ENCODE measurements at regions not wholly inside any gene's neighbourhood (a gene's known extent, or its start where the extent isn't known, plus 50 kb on each side); places are given as distances from the start of the nearest gene placed in this dataset.

- Histone ChIP-seq H3K9ac (ENCODE audit: low read length) (no peak overlapping the region), H3K4me1 (ENCODE audit: control insufficient read depth, insufficient read depth, low read length) (no peaks in the 10 kb centered on the region), H3K27ac (ENCODE audit: low read depth, low read length) (no peak overlapping the region), H3K27me3 (ENCODE audit: control insufficient read depth, insufficient read depth, low read length) (no peaks in the 10 kb centered on the region), H3K36me3 (ENCODE audit: control insufficient read depth, insufficient read depth, low read length) (no peaks in the 10 kb centered on the region), H3K4me3 (ENCODE audit: low read length) (no peak overlapping the region)
Observed at GRCh38 chr5:145484158-145484557, 351.0 kb downstream of the PRELID2 start.

DNA sequence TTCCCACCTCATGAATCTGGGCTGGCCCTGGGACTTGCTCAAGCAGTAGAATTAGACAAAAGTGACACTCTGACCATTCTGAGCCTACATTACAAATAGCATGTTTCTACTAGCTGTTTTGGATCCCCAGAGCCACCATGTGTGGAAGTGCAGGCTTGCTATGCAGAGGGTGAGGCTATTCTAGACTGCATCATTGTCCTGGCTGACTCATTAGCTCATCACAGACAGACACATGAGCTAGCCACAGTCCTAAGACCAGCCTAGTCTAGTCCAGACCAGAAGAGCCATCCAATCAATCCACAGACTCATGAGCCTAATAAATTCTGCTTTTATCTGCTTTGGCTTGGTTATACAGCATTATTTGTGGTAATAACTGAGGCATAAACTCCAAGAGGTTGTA is 351.9 kb downstream of the PRELID2 start:
- Histone ChIP-seq H3K27ac (ENCODE audit: low read depth, low read length) (no peak overlapping the region), H3K9ac (ENCODE audit: low read length) (no peak overlapping the region), H3K4me1 (ENCODE audit: control insufficient read depth, insufficient read depth, low read length) (no peaks in the 10 kb centered on the region), H3K4me3 (ENCODE audit: low read length) (no peak overlapping the region), H3K36me3 (ENCODE audit: control insufficient read depth, insufficient read depth, low read length) (no peaks in the 10 kb centered on the region), H3K27me3 (ENCODE audit: control insufficient read depth, insufficient read depth, low read length) (no peaks in the 10 kb centered on the region)

DNA sequence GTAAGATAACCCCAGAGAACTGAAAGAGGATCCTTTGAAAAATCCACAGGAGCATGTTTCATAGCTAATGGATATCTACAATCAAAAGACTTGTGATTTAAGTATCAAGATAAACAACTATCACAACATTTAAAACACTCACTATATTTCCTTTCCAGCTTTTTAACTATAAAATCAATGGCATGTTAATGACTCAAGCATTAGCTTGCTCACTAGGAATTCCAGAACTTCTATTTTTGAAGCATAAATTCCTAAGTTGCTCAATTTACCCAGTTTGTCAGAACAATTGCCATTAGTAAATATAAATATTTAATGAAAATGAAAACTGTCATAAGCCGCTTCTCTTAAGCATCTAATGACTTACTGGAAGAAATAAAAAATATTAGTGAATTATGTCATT is 355.3 kb downstream of the PRELID2 start:
- Histone ChIP-seq H3K9ac (ENCODE audit: low read length) (no peak overlapping the region), H3K27ac (ENCODE audit: low read depth, low read length) (no peak overlapping the region), H3K4me1 (ENCODE audit: control insufficient read depth, insufficient read depth, low read length) (no peaks in the 10 kb centered on the region), H3K4me3 (ENCODE audit: low read length) (no peak overlapping the region), H3K27me3 (ENCODE audit: control insufficient read depth, insufficient read depth, low read length) (no peaks in the 10 kb centered on the region), H3K36me3 (ENCODE audit: control insufficient read depth, insufficient read depth, low read length) (no peaks in the 10 kb centered on the region)

- H3K36me3 ChIP-seq (ENCODE audit: control insufficient read depth, insufficient read depth, low read length): no peaks in the 10 kb centered on the region
- H3K4me3 ChIP-seq (ENCODE audit: low read length): no peak overlapping the region
- no peak overlapping the region for H3K9ac ChIP-seq (ENCODE audit: low read length)
- H3K4me1 ChIP-seq (ENCODE audit: control insufficient read depth, insufficient read depth, low read length): no peaks in the 10 kb centered on the region
- no peak overlapping the region for H3K27ac ChIP-seq (ENCODE audit: low read depth, low read length)
- H3K27me3 ChIP-seq (ENCODE audit: control insufficient read depth, insufficient read depth, low read length): no peaks in the 10 kb centered on the region
Observed at GRCh38 chr5:145479271-145479670, 355.9 kb downstream of the PRELID2 start.

- Histone ChIP-seq H3K27me3 (ENCODE audit: control insufficient read depth, insufficient read depth, low read length) (no peaks in the 10 kb centered on the region), H3K4me1 (ENCODE audit: control insufficient read depth, insufficient read depth, low read length) (no peaks in the 10 kb centered on the region), H3K36me3 (ENCODE audit: control insufficient read depth, insufficient read depth, low read length) (no peaks in the 10 kb centered on the region), H3K9ac (ENCODE audit: low read length) (no peak overlapping the region), H3K27ac (ENCODE audit: low read depth, low read length) (no peak overlapping the region), H3K4me3 (ENCODE audit: low read length) (no peak overlapping the region)
Observed at GRCh38 chr5:145478651-145479050, 356.5 kb downstream of the PRELID2 start.

DNA sequence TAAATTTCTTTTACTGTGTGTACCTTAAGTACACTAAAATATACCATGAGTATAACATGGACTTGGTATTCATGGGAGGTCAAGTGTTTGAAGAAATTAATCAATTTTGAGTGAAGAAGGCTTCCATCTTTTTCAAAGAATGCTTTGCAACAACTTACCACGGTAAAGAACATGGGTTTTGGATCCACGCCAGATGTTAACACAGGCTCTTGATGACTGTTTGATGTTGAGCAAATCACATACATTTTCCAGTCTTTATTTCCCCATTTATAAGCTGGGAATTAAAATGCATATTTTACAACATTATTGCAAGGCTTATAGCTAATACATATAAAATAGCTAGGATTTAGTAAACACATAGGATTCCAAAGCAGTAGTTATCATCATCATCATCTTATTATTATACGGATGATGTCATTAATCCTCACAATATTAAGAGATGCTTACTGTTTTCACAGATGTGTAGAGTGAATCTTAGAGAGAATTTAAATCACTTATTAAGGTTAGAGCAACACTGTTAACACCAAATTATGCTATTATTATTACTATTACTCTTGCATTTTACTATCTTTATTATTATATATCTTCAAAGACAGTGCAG is 362.0 kb downstream of the PRELID2 start:
- no peaks in the 10 kb centered on the region for H3K4me1 ChIP-seq (ENCODE audit: control insufficient read depth, insufficient read depth, low read length)
- H3K4me3 ChIP-seq (ENCODE audit: low read length): no peak overlapping the region
- no peak overlapping the region for H3K9ac ChIP-seq (ENCODE audit: low read length)
- H3K27ac ChIP-seq (ENCODE audit: low read depth, low read length): no peak overlapping the region
- H3K27me3 ChIP-seq (ENCODE audit: control insufficient read depth, insufficient read depth, low read length): no peaks in the 10 kb centered on the region
- H3K36me3 ChIP-seq (ENCODE audit: control insufficient read depth, insufficient read depth, low read length): no peaks in the 10 kb centered on the region

GRCh38 chr5:145471831-145472612 is 363.1 kb downstream of the PRELID2 start:
- Histone ChIP-seq H3K4me1 (ENCODE audit: control insufficient read depth, insufficient read depth, low read length) (no peaks in the 10 kb centered on the region), H3K36me3 (ENCODE audit: control insufficient read depth, insufficient read depth, low read length) (no peaks in the 10 kb centered on the region), H3K27ac (ENCODE audit: low read depth, low read length) (no peak overlapping the region), H3K4me3 (ENCODE audit: low read length) (no peak overlapping the region), H3K9ac (ENCODE audit: low read length) (no peak overlapping the region), H3K27me3 (ENCODE audit: control insufficient read depth, insufficient read depth, low read length) (no peaks in the 10 kb centered on the region)

GRCh38 chr5:145471026-145471425 is 364.1 kb downstream of the PRELID2 start:
- Histone ChIP-seq H3K4me3 (ENCODE audit: low read length) (no peak overlapping the region), H3K27me3 (ENCODE audit: control insufficient read depth, insufficient read depth, low read length) (no peaks in the 10 kb centered on the region), H3K36me3 (ENCODE audit: control insufficient read depth, insufficient read depth, low read length) (no peaks in the 10 kb centered on the region), H3K27ac (ENCODE audit: low read depth, low read length) (no peak overlapping the region), H3K9ac (ENCODE audit: low read length) (no peak overlapping the region), H3K4me1 (ENCODE audit: control insufficient read depth, insufficient read depth, low read length) (no peaks in the 10 kb centered on the region)

DNA sequence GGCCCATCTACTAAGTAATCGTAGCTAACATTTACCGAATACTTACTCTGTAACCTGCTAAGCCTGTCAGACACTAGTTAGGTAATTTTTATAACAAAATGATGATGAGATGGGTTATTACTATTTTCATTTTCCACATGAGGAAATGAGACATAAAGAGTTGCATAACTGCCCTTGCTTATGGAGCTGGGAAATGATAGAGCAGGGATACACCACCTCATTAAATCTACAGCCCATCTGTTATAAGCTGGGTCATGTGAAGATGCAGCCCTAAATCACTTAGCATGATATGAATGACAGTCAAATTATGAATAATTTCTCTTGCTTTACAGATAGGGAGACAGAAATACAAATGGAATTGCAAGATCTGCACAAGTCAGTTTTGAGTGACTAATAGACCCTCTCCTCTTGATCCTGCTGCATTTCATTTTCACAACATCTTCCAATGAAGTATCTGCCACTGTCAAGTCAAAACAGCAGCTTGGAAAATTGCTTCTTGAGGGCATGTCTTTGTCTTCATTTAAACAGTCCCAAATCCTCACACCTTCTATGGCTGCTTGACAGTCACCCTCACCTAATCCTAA is 364.7 kb downstream of the PRELID2 start:
- Histone ChIP-seq H3K4me3 (ENCODE audit: low read length) (no peak overlapping the region), H3K36me3 (ENCODE audit: control insufficient read depth, insufficient read depth, low read length) (no peaks in the 10 kb centered on the region), H3K27ac (ENCODE audit: low read depth, low read length) (no peak overlapping the region), H3K9ac (ENCODE audit: low read length) (no peak overlapping the region), H3K27me3 (ENCODE audit: control insufficient read depth, insufficient read depth, low read length) (no peaks in the 10 kb centered on the region), H3K4me1 (ENCODE audit: control insufficient read depth, insufficient read depth, low read length) (no peaks in the 10 kb centered on the region)

- H3K4me3 ChIP-seq (ENCODE audit: low read length): no peak overlapping the region
- H3K4me1 ChIP-seq (ENCODE audit: control insufficient read depth, insufficient read depth, low read length): no peaks in the 10 kb centered on the region
- H3K27ac ChIP-seq (ENCODE audit: low read depth, low read length): no peak overlapping the region
- no peak overlapping the region for H3K9ac ChIP-seq (ENCODE audit: low read length)
- H3K27me3 ChIP-seq (ENCODE audit: control insufficient read depth, insufficient read depth, low read length): no peaks in the 10 kb centered on the region
- H3K36me3 ChIP-seq (ENCODE audit: control insufficient read depth, insufficient read depth, low read length): no peaks in the 10 kb centered on the region
Observed at GRCh38 chr5:145467446-145467845, 367.7 kb downstream of the PRELID2 start.

- H3K27me3 ChIP-seq (ENCODE audit: control insufficient read depth, insufficient read depth, low read length): no peaks in the 10 kb centered on the region
- no peaks in the 10 kb centered on the region for H3K36me3 ChIP-seq (ENCODE audit: control insufficient read depth, insufficient read depth, low read length)
- H3K27ac ChIP-seq (ENCODE audit: low read depth, low read length): no peak overlapping the region
- H3K9ac ChIP-seq (ENCODE audit: low read length): no peak overlapping the region
- H3K4me1 ChIP-seq (ENCODE audit: control insufficient read depth, insufficient read depth, low read length): no peaks in the 10 kb centered on the region
- no peak overlapping the region for H3K4me3 ChIP-seq (ENCODE audit: low read length)
Observed at GRCh38 chr5:145466533-145466932, 368.6 kb downstream of the PRELID2 start.

DNA sequence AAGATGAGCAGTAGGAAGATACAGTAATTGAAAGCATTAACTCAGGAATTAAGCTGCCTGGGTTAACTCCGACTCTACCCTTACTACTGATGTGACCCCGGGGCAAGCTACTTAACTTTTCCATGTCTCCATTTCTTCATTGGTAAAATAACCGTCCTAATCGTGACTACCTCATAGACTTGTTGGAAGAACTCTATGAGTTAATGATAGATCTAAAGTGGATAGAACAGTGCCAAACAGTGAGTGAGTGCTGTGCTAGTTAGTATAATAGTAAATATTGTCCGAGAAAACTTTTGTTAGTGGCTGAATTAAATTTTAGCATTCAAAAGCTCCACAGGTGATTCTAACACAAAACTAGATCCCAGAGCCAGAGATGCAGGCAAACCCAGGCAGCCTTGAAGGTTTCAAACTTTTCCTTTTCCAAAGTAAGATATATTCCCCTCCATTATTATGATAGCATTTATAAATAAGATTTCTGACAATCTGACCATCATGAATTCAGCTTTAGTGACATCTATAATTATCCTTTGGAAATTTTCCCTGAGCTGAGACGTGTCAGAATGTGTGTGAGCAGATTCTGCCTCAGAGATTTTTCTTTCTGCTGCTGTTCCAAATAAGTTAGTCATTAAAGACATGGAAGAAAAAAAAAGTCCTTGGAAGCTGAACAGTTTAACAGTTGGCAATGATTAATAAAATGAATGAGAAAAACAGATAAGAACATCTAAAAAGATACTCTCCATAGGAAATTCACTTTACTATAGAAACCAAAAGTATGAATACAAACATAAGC is 369.5 kb downstream of the PRELID2 start:
- no peak overlapping the region for H3K4me3 ChIP-seq (ENCODE audit: low read length)
- H3K4me1 ChIP-seq (ENCODE audit: control insufficient read depth, insufficient read depth, low read length): no peaks in the 10 kb centered on the region
- no peak overlapping the region for H3K9ac ChIP-seq (ENCODE audit: low read length)
- no peaks in the 10 kb centered on the region for H3K27me3 ChIP-seq (ENCODE audit: control insufficient read depth, insufficient read depth, low read length)
- no peak overlapping the region for H3K27ac ChIP-seq (ENCODE audit: low read depth, low read length)
- no peaks in the 10 kb centered on the region for H3K36me3 ChIP-seq (ENCODE audit: control insufficient read depth, insufficient read depth, low read length)

Data from rectal smooth muscle tissue (tissue), 1 donor.